K562 (cell line): ENCODE measurements at regions not wholly inside any gene's neighbourhood (a gene's known extent, or its start where the extent isn't known, plus 50 kb on each side); places are given as distances from the start of the nearest gene placed in this dataset.

ENCODE experiments used
- ATAC-seq: fragments of 200-7000 bp; cut with Tn5 transposase; 3 replicates; pipeline ENCODE4 v1.9.1; 2020; ENCODE audit warnings: moderate library complexity
- BruUV-seq: library from RNA; stranded (reverse); fragments of 400-500 nt; replicated peaks from 2 replicates; lab custom pipeline; 2021; lab: Mats Ljungman, UMichigan
- CTCF ChIA-PET: fragments of 300-600 bp; formaldehyde crosslinking; extraction: SDS; loops from one replicate; lab custom pipeline; 2021; ENCODE audit warnings: low intra/inter-chr PET ratio; lab: Yijun Ruan, JAX
- POLR2A ChIA-PET: fragments of 300-600, 350-650 bp; sonication (Branson Sonifier 250); formaldehyde crosslinking; extraction: SDS; loops from one replicate; lab custom pipeline; 2021; ENCODE audit warnings: antibody characterized with exemption, inconsistent platforms; lab: Yijun Ruan, JAX
- DNase-seq, 4 experiments: peaks; one replicate each; pipeline versions ENCODE4 v3.0.0 to v3.0.0-alpha.2; 2011 to 2018; ENCODE audit warnings: low spot score in 3 of 4, mixed read lengths in 3 of 4; ENCODE audit errors: extremely low read depth in 1 of 4
- FAIRE-seq: peaks from 2 replicates; lab custom pipeline; 2011; peaks lifted over from hg19 to GRCh38; lab: Jason Lieb, UNC
- H2AFZ ChIP-seq: 2 replicates; pipeline ENCODE4 v1.6.0; 2011; ENCODE audit warnings: low read depth, low read length, control low read depth, inconsistent platforms
- H3K27ac ChIP-seq: fragments of 200-600 bp; 3 replicates; pipeline ENCODE4 v1.8.0; 2011; ENCODE audit warnings: low read depth, mild to moderate bottlenecking, control low read depth, inconsistent platforms, low read length, moderate library complexity, mixed read lengths; ENCODE audit errors: extremely low read depth
- H3K27me3 ChIP-seq, 2 experiments: fragments of 300-600 bp in 1 of 2; 2 replicates in 1 of 2; 3 replicates in 1 of 2; pipeline versions ENCODE4 v1.6.0 to v1.8.0; 2011; ENCODE audit warnings: inconsistent platforms in 2 of 2, low read length in 2 of 2, mild to moderate bottlenecking in 1 of 2, mixed read lengths in 1 of 2, moderate library complexity in 1 of 2; ENCODE audit not compliant: control insufficient read depth in 2 of 2, insufficient read depth in 2 of 2
- H3K36me3 ChIP-seq: fragments of 300-600 bp; 3 replicates; pipeline ENCODE4 v1.8.0; 2011; ENCODE audit warnings: mild to moderate bottlenecking, low read length, inconsistent platforms; ENCODE audit not compliant: control insufficient read depth, insufficient read depth
- H3K4me1 ChIP-seq, 2 experiments: fragments of 200-600 bp in 1 of 2; replicated peaks in 1 of 2; 2 replicates in 1 of 2; 3 replicates in 1 of 2; pipeline versions ENCODE4 v1.5.1 to v1.8.0; 2011; ENCODE audit warnings: inconsistent platforms in 2 of 2, low read length in 2 of 2, mild to moderate bottlenecking in 1 of 2, mixed read lengths in 1 of 2, moderate library complexity in 1 of 2; ENCODE audit not compliant: control insufficient read depth in 2 of 2, insufficient read depth in 2 of 2
- H3K4me2 ChIP-seq: 2 replicates; pipeline ENCODE4 v1.6.1; 2011; ENCODE audit warnings: low read length, control low read depth, inconsistent platforms, mixed read lengths; ENCODE audit not compliant: insufficient read depth
- H3K4me3 ChIP-seq: fragments of 200-600 bp; sonication (generic), shearing (Covaris generic); 2 replicates; pipeline ENCODE4 v1.5.1; 2016; ENCODE audit warnings: control low read depth, inconsistent platforms
- H3K79me2 ChIP-seq: fragments of 200-600 bp; 3 replicates; pipeline ENCODE4 v1.8.0; 2011; ENCODE audit warnings: low read length, inconsistent platforms; ENCODE audit not compliant: control insufficient read depth, insufficient read depth
- H3K9ac ChIP-seq, 2 experiments: 2 replicates each; pipeline versions ENCODE4 v1.6.0 to v1.6.1; 2011; ENCODE audit warnings: low read depth in 2 of 2, low read length in 2 of 2, control low read depth in 1 of 2, inconsistent platforms in 1 of 2, mild to moderate bottlenecking in 1 of 2, mixed read lengths in 1 of 2; ENCODE audit not compliant: insufficient read depth in 1 of 2
- H3K9me1 ChIP-seq: one replicate; pipeline ENCODE4 v1.6.0; 2011; ENCODE audit warnings: inconsistent platforms, mild to moderate bottlenecking, low read length, moderate library complexity; ENCODE audit not compliant: control insufficient read depth, insufficient read depth
- H3K9me3 ChIP-seq: replicated peaks from 2 replicates; pipeline ENCODE4 v1.5.1; 2011; ENCODE audit warnings: low read depth, low read length, inconsistent platforms; ENCODE audit not compliant: control insufficient read depth, insufficient read depth
- H4K20me1 ChIP-seq: replicated peaks from 2 replicates; pipeline ENCODE4 v1.6.1; 2011; ENCODE audit warnings: low read length, inconsistent platforms, mixed read lengths; ENCODE audit not compliant: control insufficient read depth, insufficient read depth
- CBX5 ChIP-seq: IDR thresholded peaks from 2 replicates; pipeline ENCODE4 v1.6.1; 2014; ENCODE audit warnings: low read depth, borderline replicate concordance
- HDAC6 ChIP-seq: IDR thresholded peaks from 2 replicates; pipeline ENCODE4 v1.6.1; 2012; ENCODE audit warnings: low read depth, mild to moderate bottlenecking, control low read depth, inconsistent platforms, low read length, moderate library complexity
- KHSRP ChIP-seq: fragments of 450-650 bp; IDR thresholded peaks from 2 replicates; pipeline ENCODE4 v1.6.1; 2017
- PURB ChIP-seq: sonication (generic); formaldehyde crosslinking; IDR thresholded peaks from 2 replicates; pipeline ENCODE4 v1.9.0; 2021; ENCODE audit warnings: low read depth, mild to moderate bottlenecking, missing genetic modification reagents
- ZC3H4 ChIP-seq: sonication (generic); formaldehyde crosslinking; IDR thresholded peaks from 2 replicates; pipeline ENCODE4 v1.9.0; 2021; ENCODE audit warnings: missing genetic modification reagents, borderline replicate concordance
- ZNF224 ChIP-seq: sonication (generic); formaldehyde crosslinking; IDR thresholded peaks from 2 replicates; pipeline ENCODE4 v1.8.0; 2022; ENCODE audit warnings: mild to moderate bottlenecking, missing genetic modification reagents
- ZNF561 ChIP-seq: fragments of 450-650 bp; formaldehyde crosslinking; conservative IDR thresholded peaks from 2 replicates; pipeline ENCODE4 v1.4.0; 2020; ENCODE audit warnings: mild to moderate bottlenecking, moderate library complexity
- ZNF696 ChIP-seq: fragments of 250-450 bp; sonication (Bioruptor Pico); conservative IDR thresholded peaks from 2 replicates; pipeline ENCODE4 v1.4.0; 2020; ENCODE audit warnings: mild to moderate bottlenecking, moderate library complexity
- WGBS: fragments of 100-300 bp; shearing (Covaris generic); methylation state at CpG from one replicate; pipeline ENCODE4 v1.1.6; 2016; ENCODE audit warnings: low coverage, mixed read lengths; ENCODE audit not compliant: insufficient coverage; ENCODE audit errors: missing lambda C conversion rate; 5-methylcytosine and 5-hydroxymethylcytosine counted together
- in situ Hi-C: fragments of 300-500 bp; cut with MboI; formaldehyde crosslinking; loops from 4 replicates; pipeline ENCODE4 v1.15.0; 2018; ENCODE audit warnings: inconsistent platforms, mixed read lengths
- intact Hi-C: fragments of 100-400 bp; cut with micrococcal nuclease; formaldehyde crosslinking; loops from 2 replicates; pipeline ENCODE4 v1.14.2; 2022
- TF ChIP-seq, protein P1 (sequence below): sonication (generic); formaldehyde crosslinking; IDR thresholded peaks from 2 replicates; pipeline ENCODE4 v1.8.0; 2022; ENCODE audit warnings: missing genetic modification reagents, mild to moderate bottlenecking, borderline replicate concordance
- TF ChIP-seq, protein P2 (sequence below): sonication (generic); formaldehyde crosslinking; IDR thresholded peaks from 2 replicates; pipeline ENCODE4 v1.8.0; 2022; ENCODE audit warnings: mild to moderate bottlenecking, missing genetic modification reagents
- TF ChIP-seq, protein P3 (sequence below): fragments of 450-650 bp; formaldehyde crosslinking; IDR thresholded peaks from 2 replicates; pipeline ENCODE4 v1.4.0; 2022; ENCODE audit warnings: mild to moderate bottlenecking, moderate library complexity
- TF ChIP-seq, protein P4 (sequence below), 2 experiments: fragments of 450-650 bp in 1 of 2; IDR thresholded peaks; 2 replicates each; pipeline ENCODE4 v1.6.1; 2011 to 2017; ENCODE audit warnings: low read depth in 2 of 2, antibody characterized with exemption in 1 of 2, borderline replicate concordance in 1 of 2, low read length in 1 of 2, mild to moderate bottlenecking in 1 of 2, mixed read lengths in 1 of 2; ENCODE audit not compliant: control insufficient read depth in 1 of 2

DNA sequence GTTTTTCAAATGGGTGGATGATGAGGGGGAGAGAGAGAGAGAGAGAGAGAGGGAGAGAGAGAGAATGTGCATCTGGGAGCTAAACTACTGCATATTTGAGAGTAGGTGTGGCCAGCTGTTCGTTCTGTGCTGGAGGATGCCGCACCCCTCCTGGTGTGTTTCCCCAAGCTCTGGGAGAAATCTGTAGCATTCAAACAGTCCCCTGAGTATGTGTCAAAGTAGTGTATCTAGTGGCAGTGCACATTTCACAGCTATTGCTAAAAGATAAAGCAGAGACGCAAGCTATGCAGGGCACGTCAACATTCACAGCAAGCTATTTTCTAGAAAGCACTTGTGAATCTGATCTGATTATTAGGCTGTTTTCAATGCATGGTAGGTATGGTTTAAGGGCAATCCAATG is 83.5 kb upstream of the LIMCH1 start:
- no peaks in the 10 kb centered on the region for H3K79me2 ChIP-seq
- H3K9me3 ChIP-seq, result no peaks in the 10 kb centered on the region
- FAIRE-seq (no peak), DNase-seq (no peak), ATAC-seq (no peak)
- no peaks in the 10 kb centered on the region; a peak in 1 of 5 replicates for H3K27me3 ChIP-seq
- no TSS peak for BruUV-seq
- H3K4me2 ChIP-seq, result no peak overlapping the region
- CTCF ChIA-PET, result no interaction called here
- no peak overlapping the region for H3K4me3 ChIP-seq
- 7% methylated on average over 4 of the region's 4 CpGs for WGBS
- no peaks in the 10 kb centered on the region for H3K36me3 ChIP-seq
- no peaks in the 10 kb centered on the region for H4K20me1 ChIP-seq
- in situ Hi-C loops, result no loop called here
- no peak overlapping the region for H3K27ac ChIP-seq
- H3K9ac ChIP-seq, result no peak overlapping the region
- no peaks in the 10 kb centered on the region for H3K9me1 ChIP-seq
- TF ChIP-seq HDAC6 (no peak), ZC3H4 (CRISPR knock-in tag) (no peak), ZNF224 (CRISPR knock-in tag) (no peak), PURB (no peak), ZNF561 (CRISPR knock-in tag) (no peak), KHSRP (no peak), CBX5 (no peak), ZNF696 (no peak)
- TF ChIP-seq, protein P1, sequence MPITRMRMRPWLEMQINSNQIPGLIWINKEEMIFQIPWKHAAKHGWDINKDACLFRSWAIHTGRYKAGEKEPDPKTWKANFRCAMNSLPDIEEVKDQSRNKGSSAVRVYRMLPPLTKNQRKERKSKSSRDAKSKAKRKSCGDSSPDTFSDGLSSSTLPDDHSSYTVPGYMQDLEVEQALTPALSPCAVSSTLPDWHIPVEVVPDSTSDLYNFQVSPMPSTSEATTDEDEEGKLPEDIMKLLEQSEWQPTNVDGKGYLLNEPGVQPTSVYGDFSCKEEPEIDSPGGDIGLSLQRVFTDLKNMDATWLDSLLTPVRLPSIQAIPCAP (CRISPR knock-in tag), result no peak
- TF ChIP-seq, protein P2, sequence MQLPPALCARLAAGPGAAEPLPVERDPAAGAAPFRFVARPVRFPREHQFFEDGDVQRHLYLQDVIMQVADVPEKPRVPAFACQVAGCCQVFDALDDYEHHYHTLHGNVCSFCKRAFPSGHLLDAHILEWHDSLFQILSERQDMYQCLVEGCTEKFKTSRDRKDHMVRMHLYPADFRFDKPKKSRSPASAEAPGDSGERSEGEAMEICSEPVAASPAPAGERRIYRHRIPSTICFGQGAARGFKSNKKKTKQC (CRISPR knock-in tag), result no peak
- TF ChIP-seq, protein P3, sequence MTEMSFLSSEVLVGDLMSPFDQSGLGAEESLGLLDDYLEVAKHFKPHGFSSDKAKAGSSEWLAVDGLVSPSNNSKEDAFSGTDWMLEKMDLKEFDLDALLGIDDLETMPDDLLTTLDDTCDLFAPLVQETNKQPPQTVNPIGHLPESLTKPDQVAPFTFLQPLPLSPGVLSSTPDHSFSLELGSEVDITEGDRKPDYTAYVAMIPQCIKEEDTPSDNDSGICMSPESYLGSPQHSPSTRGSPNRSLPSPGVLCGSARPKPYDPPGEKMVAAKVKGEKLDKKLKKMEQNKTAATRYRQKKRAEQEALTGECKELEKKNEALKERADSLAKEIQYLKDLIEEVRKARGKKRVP, result no peak
- TF ChIP-seq, protein P4, sequence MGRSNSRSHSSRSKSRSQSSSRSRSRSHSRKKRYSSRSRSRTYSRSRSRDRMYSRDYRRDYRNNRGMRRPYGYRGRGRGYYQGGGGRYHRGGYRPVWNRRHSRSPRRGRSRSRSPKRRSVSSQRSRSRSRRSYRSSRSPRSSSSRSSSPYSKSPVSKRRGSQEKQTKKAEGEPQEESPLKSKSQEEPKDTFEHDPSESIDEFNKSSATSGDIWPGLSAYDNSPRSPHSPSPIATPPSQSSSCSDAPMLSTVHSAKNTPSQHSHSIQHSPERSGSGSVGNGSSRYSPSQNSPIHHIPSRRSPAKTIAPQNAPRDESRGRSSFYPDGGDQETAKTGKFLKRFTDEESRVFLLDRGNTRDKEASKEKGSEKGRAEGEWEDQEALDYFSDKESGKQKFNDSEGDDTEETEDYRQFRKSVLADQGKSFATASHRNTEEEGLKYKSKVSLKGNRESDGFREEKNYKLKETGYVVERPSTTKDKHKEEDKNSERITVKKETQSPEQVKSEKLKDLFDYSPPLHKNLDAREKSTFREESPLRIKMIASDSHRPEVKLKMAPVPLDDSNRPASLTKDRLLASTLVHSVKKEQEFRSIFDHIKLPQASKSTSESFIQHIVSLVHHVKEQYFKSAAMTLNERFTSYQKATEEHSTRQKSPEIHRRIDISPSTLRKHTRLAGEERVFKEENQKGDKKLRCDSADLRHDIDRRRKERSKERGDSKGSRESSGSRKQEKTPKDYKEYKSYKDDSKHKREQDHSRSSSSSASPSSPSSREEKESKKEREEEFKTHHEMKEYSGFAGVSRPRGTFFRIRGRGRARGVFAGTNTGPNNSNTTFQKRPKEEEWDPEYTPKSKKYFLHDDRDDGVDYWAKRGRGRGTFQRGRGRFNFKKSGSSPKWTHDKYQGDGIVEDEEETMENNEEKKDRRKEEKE (IDR thresholded peaks at IDR 0.05; ENCODE audit: borderline replicate concordance in 1 of 2, control insufficient read depth in 1 of 2, low read depth in 2 of 2, low read length in 1 of 2), result no peak
- H2AFZ ChIP-seq, result no peak overlapping the region
- intact Hi-C loops, result no loop called here
- POLR2A ChIA-PET, result no interaction called here
- no peaks in the 10 kb centered on the region for H3K4me1 ChIP-seq
